ENCODE measurements at regions not wholly inside any gene's neighbourhood (a gene's known extent, or its start where the extent isn't known, plus 50 kb on each side); places are given as distances from the start of the nearest gene placed in this dataset.

DNA sequence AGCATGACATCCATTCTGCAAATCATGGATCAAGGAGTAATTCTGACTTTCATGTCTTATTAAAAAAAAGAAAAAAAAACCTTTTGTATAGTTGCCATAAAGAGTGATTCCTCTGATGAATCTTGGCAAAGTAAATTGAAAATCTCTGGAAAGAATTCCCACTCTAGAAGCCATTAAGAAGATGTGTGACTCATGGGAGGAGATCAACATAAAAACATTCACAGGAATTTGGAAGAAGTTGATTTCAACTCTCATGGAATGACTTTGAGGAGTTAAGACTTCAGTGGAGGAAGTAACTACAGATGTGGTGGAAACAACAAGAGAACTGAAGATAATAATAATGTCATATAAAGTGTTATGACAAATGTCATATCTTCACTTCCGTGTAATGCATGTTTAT lies 204.2 kb downstream of the PABPC4L start:
- TF ChIP-seq, protein P1, sequence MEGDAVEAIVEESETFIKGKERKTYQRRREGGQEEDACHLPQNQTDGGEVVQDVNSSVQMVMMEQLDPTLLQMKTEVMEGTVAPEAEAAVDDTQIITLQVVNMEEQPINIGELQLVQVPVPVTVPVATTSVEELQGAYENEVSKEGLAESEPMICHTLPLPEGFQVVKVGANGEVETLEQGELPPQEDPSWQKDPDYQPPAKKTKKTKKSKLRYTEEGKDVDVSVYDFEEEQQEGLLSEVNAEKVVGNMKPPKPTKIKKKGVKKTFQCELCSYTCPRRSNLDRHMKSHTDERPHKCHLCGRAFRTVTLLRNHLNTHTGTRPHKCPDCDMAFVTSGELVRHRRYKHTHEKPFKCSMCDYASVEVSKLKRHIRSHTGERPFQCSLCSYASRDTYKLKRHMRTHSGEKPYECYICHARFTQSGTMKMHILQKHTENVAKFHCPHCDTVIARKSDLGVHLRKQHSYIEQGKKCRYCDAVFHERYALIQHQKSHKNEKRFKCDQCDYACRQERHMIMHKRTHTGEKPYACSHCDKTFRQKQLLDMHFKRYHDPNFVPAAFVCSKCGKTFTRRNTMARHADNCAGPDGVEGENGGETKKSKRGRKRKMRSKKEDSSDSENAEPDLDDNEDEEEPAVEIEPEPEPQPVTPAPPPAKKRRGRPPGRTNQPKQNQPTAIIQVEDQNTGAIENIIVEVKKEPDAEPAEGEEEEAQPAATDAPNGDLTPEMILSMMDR (tag by site-specific recombination; IDR thresholded peaks at IDR 0.05) = no peak
- TF ChIP-seq, protein P2, sequence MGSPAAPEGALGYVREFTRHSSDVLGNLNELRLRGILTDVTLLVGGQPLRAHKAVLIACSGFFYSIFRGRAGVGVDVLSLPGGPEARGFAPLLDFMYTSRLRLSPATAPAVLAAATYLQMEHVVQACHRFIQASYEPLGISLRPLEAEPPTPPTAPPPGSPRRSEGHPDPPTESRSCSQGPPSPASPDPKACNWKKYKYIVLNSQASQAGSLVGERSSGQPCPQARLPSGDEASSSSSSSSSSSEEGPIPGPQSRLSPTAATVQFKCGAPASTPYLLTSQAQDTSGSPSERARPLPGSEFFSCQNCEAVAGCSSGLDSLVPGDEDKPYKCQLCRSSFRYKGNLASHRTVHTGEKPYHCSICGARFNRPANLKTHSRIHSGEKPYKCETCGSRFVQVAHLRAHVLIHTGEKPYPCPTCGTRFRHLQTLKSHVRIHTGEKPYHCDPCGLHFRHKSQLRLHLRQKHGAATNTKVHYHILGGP (tag by site-specific recombination; IDR thresholded peaks at IDR 0.05) = no peak
- TF ChIP-seq, protein P3, sequence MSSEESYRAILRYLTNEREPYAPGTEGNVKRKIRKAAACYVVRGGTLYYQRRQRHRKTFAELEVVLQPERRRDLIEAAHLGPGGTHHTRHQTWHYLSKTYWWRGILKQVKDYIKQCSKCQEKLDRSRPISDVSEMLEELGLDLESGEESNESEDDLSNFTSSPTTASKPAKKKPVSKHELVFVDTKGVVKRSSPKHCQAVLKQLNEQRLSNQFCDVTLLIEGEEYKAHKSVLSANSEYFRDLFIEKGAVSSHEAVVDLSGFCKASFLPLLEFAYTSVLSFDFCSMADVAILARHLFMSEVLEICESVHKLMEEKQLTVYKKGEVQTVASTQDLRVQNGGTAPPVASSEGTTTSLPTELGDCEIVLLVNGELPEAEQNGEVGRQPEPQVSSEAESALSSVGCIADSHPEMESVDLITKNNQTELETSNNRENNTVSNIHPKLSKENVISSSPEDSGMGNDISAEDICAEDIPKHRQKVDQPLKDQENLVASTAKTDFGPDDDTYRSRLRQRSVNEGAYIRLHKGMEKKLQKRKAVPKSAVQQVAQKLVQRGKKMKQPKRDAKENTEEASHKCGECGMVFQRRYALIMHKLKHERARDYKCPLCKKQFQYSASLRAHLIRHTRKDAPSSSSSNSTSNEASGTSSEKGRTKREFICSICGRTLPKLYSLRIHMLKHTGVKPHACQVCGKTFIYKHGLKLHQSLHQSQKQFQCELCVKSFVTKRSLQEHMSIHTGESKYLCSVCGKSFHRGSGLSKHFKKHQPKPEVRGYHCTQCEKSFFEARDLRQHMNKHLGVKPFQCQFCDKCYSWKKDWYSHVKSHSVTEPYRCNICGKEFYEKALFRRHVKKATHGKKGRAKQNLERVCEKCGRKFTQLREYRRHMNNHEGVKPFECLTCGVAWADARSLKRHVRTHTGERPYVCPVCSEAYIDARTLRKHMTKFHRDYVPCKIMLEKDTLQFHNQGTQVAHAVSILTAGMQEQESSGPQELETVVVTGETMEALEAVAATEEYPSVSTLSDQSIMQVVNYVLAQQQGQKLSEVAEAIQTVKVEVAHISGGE (tag by site-specific recombination; conservative IDR thresholded peaks at IDR 0.05; ENCODE audit: low read depth) = no peak
- TF ChIP-seq ZNF302 (tag by site-specific recombination; IDR thresholded peaks at IDR 0.05; ENCODE audit: low read depth) (no peak), ZNF23 (tag by site-specific recombination; IDR thresholded peaks at IDR 0.05; ENCODE audit: borderline replicate concordance) (no peak), ZFP3 (tag by site-specific recombination; IDR thresholded peaks at IDR 0.05; ENCODE audit: low read depth) (no peak), ZNF510 (tag by site-specific recombination; IDR thresholded peaks at IDR 0.05; ENCODE audit: insufficient replicate concordance) (no peak), ZBTB8A (tag by site-specific recombination; IDR thresholded peaks at IDR 0.05) (no peak), ZNF658 (tag by site-specific recombination; IDR thresholded peaks at IDR 0.05) (no peak)
